ENCODE measurements at regions not wholly inside any gene's neighbourhood (a gene's known extent, or its start where the extent isn't known, plus 50 kb on each side); places are given as distances from the start of the nearest gene placed in this dataset.

DNA sequence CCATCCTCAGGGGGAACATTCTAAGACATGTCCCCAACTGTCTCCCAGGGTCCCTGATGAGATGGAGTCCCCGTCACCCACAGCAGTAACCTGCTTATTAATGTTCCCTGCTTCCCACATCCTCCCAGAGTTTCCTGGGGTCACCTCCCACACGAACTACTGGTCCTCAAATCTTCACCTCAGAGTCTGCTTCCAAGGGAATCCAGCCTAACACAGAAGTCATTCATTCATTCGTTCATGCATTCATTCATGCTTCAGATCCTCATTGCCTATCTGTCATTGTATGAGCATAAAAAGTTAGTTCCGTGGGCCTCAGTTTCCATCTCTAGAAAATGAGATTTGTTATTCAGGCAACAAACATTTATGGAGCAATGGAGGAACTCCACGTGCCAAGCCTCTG is 516.2 kb downstream of the SHQ1 start:
- no peak overlapping the region for H3K4me3 ChIP-seq (replicated peaks in 1 of 3; ENCODE audit: insufficient read depth in 1 of 3, low read depth in 1 of 3, low read length in 3 of 3)
- DNase-seq (ENCODE audit: low read depth, low spot score), result no peak
- no peak overlapping the region for H3K9ac ChIP-seq (replicated peaks; ENCODE audit: extremely low read depth, insufficient read depth, low read length)
- no peaks in the 10 kb centered on the region for H3K4me1 ChIP-seq (ENCODE audit: control insufficient read depth, extremely low read depth, insufficient read depth, low read length)
- no peak overlapping the region for H2AFZ ChIP-seq (ENCODE audit: low read depth, low read length)
- no TSS peak for BruUV-seq (replicated peaks)
- TF ChIP-seq FOS (IDR thresholded peaks at IDR 0.05; ENCODE audit: borderline replicate concordance, insufficient read depth, low read length) (no peak), EZH2 (IDR thresholded peaks at IDR 0.05; ENCODE audit: borderline replicate concordance, low read depth, low read length, severe bottlenecking) (no peak), POLR2A (IDR thresholded peaks at IDR 0.05; ENCODE audit: low read depth, low read length) (no peak), MYC (IDR thresholded peaks at IDR 0.05; ENCODE audit: low read depth, low read length) (no peak), JUN (IDR thresholded peaks at IDR 0.05; ENCODE audit: borderline replicate concordance, insufficient read depth, insufficient read length, low read depth) (no peak)
- intact Hi-C loops (cut with micrococcal nuclease) (no loop called here), dilution Hi-C loops (cut with MboI; ENCODE audit: extremely low pct_ligation_motif_present, low sequenced_read_pairs) (no loop called here)
- H3K9me1 ChIP-seq (replicated peaks; ENCODE audit: control insufficient read depth, extremely low read depth, insufficient read depth, low read length), result no peaks in the 10 kb centered on the region
- no peaks in the 10 kb centered on the region for H3K79me2 ChIP-seq (ENCODE audit: control insufficient read depth, insufficient read depth, low read length)
- no peaks in the 10 kb centered on the region for H4K20me1 ChIP-seq (replicated peaks; ENCODE audit: control insufficient read depth, extremely low read depth, insufficient read depth, low read length)
- H3K4me2 ChIP-seq (ENCODE audit: insufficient read depth, low read length), result no peak overlapping the region
- POLR2A ChIA-PET, result no interaction called here
- FAIRE-seq, result no peak
- no peaks in the 10 kb centered on the region for H3K9me3 ChIP-seq (replicated peaks; ENCODE audit: control insufficient read depth, insufficient read depth, low read length)
- CTCF ChIA-PET, result interaction anchor here (1.2 kb wide), 2 partner anchors 25 to 29 kb away, joined by 3 to 4 read pairs; no protein-coding TSS in a partner anchor
- H3K27me3 ChIP-seq (ENCODE audit: control insufficient read depth in 2 of 2, insufficient read depth in 2 of 2, low read length in 2 of 2), result peaks cover 4 to 35% of the 10 kb centered on the region in 2 experiments
- H3K27ac ChIP-seq (ENCODE audit: insufficient read depth, low read depth, low read length), result no peak overlapping the region
- H3K36me3 ChIP-seq (ENCODE audit: control insufficient read depth in 2 of 2, extremely low read depth in 1 of 2, insufficient read depth in 2 of 2, low read length in 2 of 2), result no peaks in the 10 kb centered on the region

GRCh38 chr3:72331076-72331475 is 517.2 kb downstream of the SHQ1 start:
- no peak overlapping the region for H3K9ac ChIP-seq (replicated peaks; ENCODE audit: extremely low read depth, insufficient read depth, low read length)
- H3K4me2 ChIP-seq (ENCODE audit: insufficient read depth, low read length), result no peak overlapping the region
- dilution Hi-C loops (cut with MboI; ENCODE audit: extremely low pct_ligation_motif_present, low sequenced_read_pairs) (no loop called here), intact Hi-C loops (cut with micrococcal nuclease) (no loop called here)
- no peaks in the 10 kb centered on the region for H3K9me3 ChIP-seq (replicated peaks; ENCODE audit: control insufficient read depth, insufficient read depth, low read length)
- H3K27ac ChIP-seq (ENCODE audit: insufficient read depth, low read depth, low read length), result no peak overlapping the region
- DNase-seq (ENCODE audit: low read depth, low spot score), result no peak
- H3K79me2 ChIP-seq (ENCODE audit: control insufficient read depth, insufficient read depth, low read length), result no peaks in the 10 kb centered on the region
- TF ChIP-seq FOS (IDR thresholded peaks at IDR 0.05; ENCODE audit: borderline replicate concordance, insufficient read depth, low read length), result no peak
- no peak for TF ChIP-seq GATA2 (IDR thresholded peaks at IDR 0.05; ENCODE audit: insufficient read depth, insufficient read length, low read depth, low read length)
- no peak for TF ChIP-seq CTCF (IDR thresholded peaks at IDR 0.05; ENCODE audit: extremely low read depth in 1 of 2, insufficient read depth in 1 of 2, low read depth in 1 of 2, low read length in 2 of 2)
- no peak for TF ChIP-seq EZH2 (IDR thresholded peaks at IDR 0.05; ENCODE audit: borderline replicate concordance, low read depth, low read length, severe bottlenecking)
- no peak for TF ChIP-seq POLR2AphosphoS5 (IDR thresholded peaks at IDR 0.05; ENCODE audit: insufficient read depth, low read depth, low read length)
- TF ChIP-seq MAX (IDR thresholded peaks at IDR 0.05; ENCODE audit: insufficient read depth, insufficient read length), result no peak
- no peak for TF ChIP-seq JUN (IDR thresholded peaks at IDR 0.05; ENCODE audit: borderline replicate concordance, insufficient read depth, insufficient read length, low read depth)
- no peak for TF ChIP-seq MYC (IDR thresholded peaks at IDR 0.05; ENCODE audit: low read depth, low read length)
- TF ChIP-seq POLR2A (IDR thresholded peaks at IDR 0.05; ENCODE audit: low read depth, low read length), result no peak
- CTCF ChIA-PET, result interaction anchor here (0.8 to 1.2 kb wide), 6 partner anchors 10 to 36 kb away, joined by 3 to 4 read pairs (median 3); no protein-coding TSS in a partner anchor
- POLR2A ChIA-PET, result no interaction called here
- H4K20me1 ChIP-seq (replicated peaks; ENCODE audit: control insufficient read depth, extremely low read depth, insufficient read depth, low read length), result no peaks in the 10 kb centered on the region
- H2AFZ ChIP-seq (ENCODE audit: low read depth, low read length), result no peak overlapping the region
- H3K27me3 ChIP-seq (ENCODE audit: control insufficient read depth in 2 of 2, insufficient read depth in 2 of 2, low read length in 2 of 2), result peaks cover 4 to 41% of the 10 kb centered on the region in 2 experiments
- BruUV-seq (replicated peaks), result no TSS peak
- H3K4me3 ChIP-seq (replicated peaks in 1 of 3; ENCODE audit: insufficient read depth in 1 of 3, low read depth in 1 of 3, low read length in 3 of 3), result no peak overlapping the region
- H3K9me1 ChIP-seq (replicated peaks; ENCODE audit: control insufficient read depth, extremely low read depth, insufficient read depth, low read length), result no peaks in the 10 kb centered on the region
- no peaks in the 10 kb centered on the region for H3K4me1 ChIP-seq (ENCODE audit: control insufficient read depth, extremely low read depth, insufficient read depth, low read length)
- no peaks in the 10 kb centered on the region for H3K36me3 ChIP-seq (ENCODE audit: control insufficient read depth in 2 of 2, extremely low read depth in 1 of 2, insufficient read depth in 2 of 2, low read length in 2 of 2)
- no peak for FAIRE-seq

Measured in endothelial cell of umbilical vein (primary cell).